ENCODE measurements at regions not wholly inside any gene's neighbourhood (a gene's known extent, or its start where the extent isn't known, plus 50 kb on each side); places are given as distances from the start of the nearest gene placed in this dataset.

GRCh38 chr5:155276231-155276630, 262.7 kb downstream of the KIF4B start:
- TF ChIP-seq EZH2 (IDR thresholded peaks at IDR 0.05; ENCODE audit: low read depth) (no peak), CTCF (conservative IDR thresholded peaks at IDR 0.05) (no peak)

Measured in PC-9 (cell line).